ENCODE measurements at regions not wholly inside any gene's neighbourhood (a gene's known extent, or its start where the extent isn't known, plus 50 kb on each side); places are given as distances from the start of the nearest gene placed in this dataset.

- TF ChIP-seq, protein P1, sequence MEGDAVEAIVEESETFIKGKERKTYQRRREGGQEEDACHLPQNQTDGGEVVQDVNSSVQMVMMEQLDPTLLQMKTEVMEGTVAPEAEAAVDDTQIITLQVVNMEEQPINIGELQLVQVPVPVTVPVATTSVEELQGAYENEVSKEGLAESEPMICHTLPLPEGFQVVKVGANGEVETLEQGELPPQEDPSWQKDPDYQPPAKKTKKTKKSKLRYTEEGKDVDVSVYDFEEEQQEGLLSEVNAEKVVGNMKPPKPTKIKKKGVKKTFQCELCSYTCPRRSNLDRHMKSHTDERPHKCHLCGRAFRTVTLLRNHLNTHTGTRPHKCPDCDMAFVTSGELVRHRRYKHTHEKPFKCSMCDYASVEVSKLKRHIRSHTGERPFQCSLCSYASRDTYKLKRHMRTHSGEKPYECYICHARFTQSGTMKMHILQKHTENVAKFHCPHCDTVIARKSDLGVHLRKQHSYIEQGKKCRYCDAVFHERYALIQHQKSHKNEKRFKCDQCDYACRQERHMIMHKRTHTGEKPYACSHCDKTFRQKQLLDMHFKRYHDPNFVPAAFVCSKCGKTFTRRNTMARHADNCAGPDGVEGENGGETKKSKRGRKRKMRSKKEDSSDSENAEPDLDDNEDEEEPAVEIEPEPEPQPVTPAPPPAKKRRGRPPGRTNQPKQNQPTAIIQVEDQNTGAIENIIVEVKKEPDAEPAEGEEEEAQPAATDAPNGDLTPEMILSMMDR (IDR thresholded peaks at IDR 0.05; ENCODE audit: low read depth, low read length, missing input control), result no peak
- TF ChIP-seq TAF1 (conservative IDR thresholded peaks at IDR 0.05), result no peak
- no peak for TF ChIP-seq GABPA (IDR thresholded peaks at IDR 0.05 in 1 of 2, conservative IDR thresholded peaks at IDR 0.05 in 1 of 2)
- TF ChIP-seq REST (IDR thresholded peaks at IDR 0.05), result no peak
- TF ChIP-seq SP1 (IDR thresholded peaks at IDR 0.05), result no peak
- no peak for TF ChIP-seq YY1 (IDR thresholded peaks at IDR 0.05)
- TF ChIP-seq MAX (IDR thresholded peaks at IDR 0.05), result no peak
- TF ChIP-seq RAD21 (IDR thresholded peaks at IDR 0.05), result no peak
- TF ChIP-seq, protein P2, sequence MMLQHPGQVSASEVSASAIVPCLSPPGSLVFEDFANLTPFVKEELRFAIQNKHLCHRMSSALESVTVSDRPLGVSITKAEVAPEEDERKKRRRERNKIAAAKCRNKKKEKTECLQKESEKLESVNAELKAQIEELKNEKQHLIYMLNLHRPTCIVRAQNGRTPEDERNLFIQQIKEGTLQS (IDR thresholded peaks at IDR 0.05), result no peak
- TF ChIP-seq EGR1 (IDR thresholded peaks at IDR 0.05; ENCODE audit: low read depth in 2 of 2), result no peak
Observed at GRCh38 chr4:126777649-126778048, 855.1 kb upstream of the INTU start.
